ENCODE measurements at regions not wholly inside any gene's neighbourhood (a gene's known extent, or its start where the extent isn't known, plus 50 kb on each side); places are given as distances from the start of the nearest gene placed in this dataset.
"Not testable (repeated sequence)": the region's sequence is repeated elsewhere in the genome, so short reads cannot be mapped to it uniquely, and the experiment has no call there.

GRCh38 chr5:124021066-124021641, 509.2 kb downstream of the CSNK1G3 start:
- TF ChIP-seq, protein P1, sequence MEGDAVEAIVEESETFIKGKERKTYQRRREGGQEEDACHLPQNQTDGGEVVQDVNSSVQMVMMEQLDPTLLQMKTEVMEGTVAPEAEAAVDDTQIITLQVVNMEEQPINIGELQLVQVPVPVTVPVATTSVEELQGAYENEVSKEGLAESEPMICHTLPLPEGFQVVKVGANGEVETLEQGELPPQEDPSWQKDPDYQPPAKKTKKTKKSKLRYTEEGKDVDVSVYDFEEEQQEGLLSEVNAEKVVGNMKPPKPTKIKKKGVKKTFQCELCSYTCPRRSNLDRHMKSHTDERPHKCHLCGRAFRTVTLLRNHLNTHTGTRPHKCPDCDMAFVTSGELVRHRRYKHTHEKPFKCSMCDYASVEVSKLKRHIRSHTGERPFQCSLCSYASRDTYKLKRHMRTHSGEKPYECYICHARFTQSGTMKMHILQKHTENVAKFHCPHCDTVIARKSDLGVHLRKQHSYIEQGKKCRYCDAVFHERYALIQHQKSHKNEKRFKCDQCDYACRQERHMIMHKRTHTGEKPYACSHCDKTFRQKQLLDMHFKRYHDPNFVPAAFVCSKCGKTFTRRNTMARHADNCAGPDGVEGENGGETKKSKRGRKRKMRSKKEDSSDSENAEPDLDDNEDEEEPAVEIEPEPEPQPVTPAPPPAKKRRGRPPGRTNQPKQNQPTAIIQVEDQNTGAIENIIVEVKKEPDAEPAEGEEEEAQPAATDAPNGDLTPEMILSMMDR (IDR thresholded peaks at IDR 0.05), result peak in 3 of 12 donors; percentile 13 to 30 (median 14)
- no peak for TF ChIP-seq POLR2A (IDR thresholded peaks at IDR 0.05)
- no peak for DNase-seq
- H3K4me3 ChIP-seq, result no peak overlapping the region
- 72 to 89% (median 79%) methylated on average over 1 of the region's 1 CpG for WGBS, 4 donors
- peaks cover 0 to 20% (median 6%) of the 10 kb centered on the region in 12 donors for H3K9me3 ChIP-seq
- H3K36me3 ChIP-seq, result no peaks in the 10 kb centered on the region
- no peaks in the 10 kb centered on the region for H3K4me1 ChIP-seq
- intact Hi-C loops (cut with DNase I), result no loop called here
- H3K27ac ChIP-seq, result no peak overlapping the region
- no peak for ATAC-seq
- H3K27me3 ChIP-seq, result no peaks in the 10 kb centered on the region

GRCh38 chr5:124017321-124017720, 505.3 kb downstream of the CSNK1G3 start:
- intact Hi-C loops (cut with DNase I), result not testable (repeated sequence)

DNA sequence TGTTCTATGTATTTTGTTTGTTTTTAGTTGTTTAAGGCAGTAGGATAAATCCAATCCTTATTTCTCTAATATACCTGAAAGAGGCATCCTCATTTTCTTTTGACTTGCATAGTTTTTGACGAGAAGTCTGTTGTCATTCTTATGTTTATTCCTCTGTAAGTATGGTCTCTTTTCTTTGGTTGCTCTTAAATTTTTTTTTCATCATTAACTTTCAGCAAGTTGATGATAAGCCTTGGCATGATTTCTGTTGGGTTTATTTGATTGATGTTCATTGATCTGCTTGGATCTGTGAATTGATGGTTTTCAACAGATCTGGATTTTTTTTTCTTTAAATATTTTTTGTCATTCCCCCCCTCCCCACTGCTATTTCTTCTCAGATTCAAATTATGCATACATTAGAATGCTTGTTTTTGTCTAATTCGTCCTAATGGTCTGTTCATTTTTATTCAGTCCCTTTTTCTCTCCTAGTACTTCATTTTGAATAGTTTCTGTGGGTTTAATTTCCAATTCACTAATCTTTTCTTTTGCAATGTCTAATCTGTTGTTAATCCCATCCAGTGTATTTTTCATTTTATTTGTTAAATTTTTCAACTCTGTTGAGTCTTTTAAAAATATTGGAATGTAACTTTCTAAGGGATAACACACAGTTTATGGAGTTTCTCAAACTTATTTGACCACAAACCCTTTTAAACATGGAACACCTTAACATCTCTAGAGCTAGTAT, 495.9 kb downstream of the CSNK1G3 start:
- 75 to 85% (median 83%) methylated on average over 2 of the region's 2 CpGs for WGBS, 4 donors
- Histone ChIP-seq H3K9me3 (peaks cover 0 to 40% (median 20%) of the 10 kb centered on the region in 12 donors), H3K4me1 (no peaks in the 10 kb centered on the region), H3K27ac (no peak overlapping the region), H3K4me3 (no peak overlapping the region), H3K36me3 (no peaks in the 10 kb centered on the region), H3K27me3 (no peaks in the 10 kb centered on the region)
- no peak for ATAC-seq
- DNase-seq, result no peak
- intact Hi-C loops (cut with DNase I), result no loop called here
- TF ChIP-seq, protein P1 (IDR thresholded peaks at IDR 0.05), result no peak
- TF ChIP-seq POLR2A (IDR thresholded peaks at IDR 0.05), result no peak

More at GRCh38 chr5:124017321-124017720, 505.3 kb downstream of the CSNK1G3 start:
- H3K4me1 ChIP-seq, H3K4me3 ChIP-seq, H3K36me3 ChIP-seq, H3K27ac ChIP-seq, H3K27me3 ChIP-seq, ATAC-seq, DNase-seq: not testable (repeated sequence)
- 85 to 92% (median 89%) methylated on average over 3 of the region's 5 CpGs for WGBS, 4 donors
- peaks cover 0 to 20% (median 6%) of the 10 kb centered on the region in 12 donors for H3K9me3 ChIP-seq

- no peak for ATAC-seq
- intact Hi-C loops (cut with DNase I), result no loop called here
- Histone ChIP-seq H3K36me3 (no peaks in the 10 kb centered on the region), H3K9me3 (peaks cover 0 to 4% (median 0%) of the 10 kb centered on the region in 12 donors), H3K27me3 (no peaks in the 10 kb centered on the region), H3K4me3 (no peak overlapping the region), H3K27ac (no peak overlapping the region), H3K4me1 (peaks cover 0 to 11% (median 0%) of the 10 kb centered on the region in 12 donors)
- DNase-seq, result no peak
- TF ChIP-seq, protein P1 (IDR thresholded peaks at IDR 0.05), result no peak
- TF ChIP-seq POLR2A (IDR thresholded peaks at IDR 0.05), result no peak
- WGBS, 4 donors, result 87 to 94% (median 93%) methylated on average over 4 of the region's 4 CpGs
Observed at GRCh38 chr5:124001036-124001615, 489.1 kb downstream of the CSNK1G3 start.
